Upper lobe of left lung (tissue), 6 donors: ENCODE measurements at regions not wholly inside any gene's neighbourhood (a gene's known extent, or its start where the extent isn't known, plus 50 kb on each side); places are given as distances from the start of the nearest gene placed in this dataset.

Experiments
- ATAC-seq, 2 donors: fragments of 200-7000 bp; cut with Tn5 transposase; one replicate each; pipeline ENCODE4 v1.9.1; 2022; ENCODE audit warnings: mild to moderate bottlenecking in 2 of 2, moderate library complexity in 2 of 2; ENCODE audit not compliant: low FRiP score in 2 of 2
- DNase-seq, 2 donors: peaks; one replicate each; pipeline ENCODE4 v3.0.0-alpha.2; 2019 to 2020
- H3K27ac ChIP-seq, 4 donors: fragments of 200-600 bp; sonication (generic); one replicate each; pipeline ENCODE4 v1.5.1; 2016 to 2019
- H3K27me3 ChIP-seq, 4 donors: fragments of 200-600 bp; sonication (generic); one replicate each; pipeline ENCODE4 v1.5.1; 2017 to 2019
- H3K36me3 ChIP-seq, 4 donors: fragments of 200-600 bp; sonication (generic); one replicate each; pipeline ENCODE4 v1.5.1; 2016 to 2019
- H3K4me1 ChIP-seq, 4 donors: fragments of 200-600 bp; sonication (generic); one replicate each; pipeline ENCODE4 v1.5.1; 2018 to 2019
- H3K4me3 ChIP-seq, 4 donors: fragments of 200-600 bp; sonication (generic); one replicate each; pipeline ENCODE4 v1.5.1; 2017 to 2019; ENCODE audit warnings: mild to moderate bottlenecking in 2 of 4, moderate library complexity in 1 of 4
- H3K9me3 ChIP-seq, 4 donors: fragments of 200-600 bp; sonication (generic); one replicate each; pipeline ENCODE4 v1.5.1; 2018 to 2019
- CTCF ChIP-seq, 6 experiments: fragments of 450-650 bp in 4 of 6; fragments of 200-600 bp in 2 of 6; sonication (generic) in 2 of 6; IDR thresholded peaks; one replicate each; pipeline ENCODE4 v1.5.1; 2016 to 2019; ENCODE audit warnings: antibody characterized with exemption in 6 of 6
- EP300 ChIP-seq, 4 donors: sonication (generic); formaldehyde crosslinking; IDR thresholded peaks; one replicate each; pipeline ENCODE4 v1.5.1; 2017; ENCODE audit warnings: antibody characterized with exemption in 4 of 4, control low read depth in 2 of 4
- POLR2A ChIP-seq, 4 donors: fragments of 450-650 bp; IDR thresholded peaks; one replicate each; pipeline ENCODE4 v1.5.1; 2016 to 2017; ENCODE audit warnings: antibody characterized with exemption in 4 of 4, mild to moderate bottlenecking in 2 of 4
- POLR2AphosphoS5 ChIP-seq, 2 donors: sonication (generic); formaldehyde crosslinking; IDR thresholded peaks; one replicate each; pipeline ENCODE4 v1.5.1; 2017; ENCODE audit warnings: antibody characterized with exemption in 2 of 2
- WGBS, 2 donors: methylation state at CpG; one replicate each; pipeline ENCODE4 v1.1.5; 2017 to 2018; 5-methylcytosine and 5-hydroxymethylcytosine counted together
- donor health status: DM: no; HTN: no; CAD: no; lungs with moderate emphysema.
- donor health status: DM: no; HTN: yes; CAD: no; lungs with severe emphysema.

GRCh38 chr12:66836623-66837310 is 157.9 kb upstream of the GRIP1 start:
- DNase-seq (no peak), ATAC-seq (no peak)
- WGBS, 2 donors = 0 to 97% methylated on average over 1 of the region's 1 CpG
- Histone ChIP-seq H3K27me3 (no peaks in the 10 kb centered on the region), H3K4me3 (no peak overlapping the region), H3K9me3 (no peaks in the 10 kb centered on the region), H3K36me3 (no peaks in the 10 kb centered on the region), H3K27ac (no peak overlapping the region), H3K4me1 (no peaks in the 10 kb centered on the region)
- TF ChIP-seq POLR2AphosphoS5 (IDR thresholded peaks at IDR 0.05) (no peak), CTCF (IDR thresholded peaks at IDR 0.05) (no peak), EP300 (IDR thresholded peaks at IDR 0.05) (no peak), POLR2A (IDR thresholded peaks at IDR 0.05) (no peak)

GRCh38 chr12:66837311-66837627 is 158.4 kb upstream of the GRIP1 start:
- no peaks in the 10 kb centered on the region for H3K36me3 ChIP-seq
- no peaks in the 10 kb centered on the region for H3K27me3 ChIP-seq
- no peak overlapping the region for H3K4me3 ChIP-seq
- H3K4me1 ChIP-seq = no peaks in the 10 kb centered on the region
- 75 to 93% methylated on average over 1 of the region's 1 CpG for WGBS, 2 donors
- H3K9me3 ChIP-seq = no peaks in the 10 kb centered on the region
- TF ChIP-seq POLR2AphosphoS5 (IDR thresholded peaks at IDR 0.05) = no peak
- no peak for TF ChIP-seq CTCF (IDR thresholded peaks at IDR 0.05)
- no peak for TF ChIP-seq EP300 (IDR thresholded peaks at IDR 0.05)
- TF ChIP-seq POLR2A (IDR thresholded peaks at IDR 0.05) = no peak
- DNase-seq (no peak), ATAC-seq (no peak)
- no peak overlapping the region for H3K27ac ChIP-seq

GRCh38 chr12:66838366-66838765 is 159.5 kb upstream of the GRIP1 start:
- no peaks in the 10 kb centered on the region for H3K4me1 ChIP-seq
- H3K36me3 ChIP-seq = no peaks in the 10 kb centered on the region
- no peaks in the 10 kb centered on the region for H3K9me3 ChIP-seq
- TF ChIP-seq POLR2AphosphoS5 (IDR thresholded peaks at IDR 0.05) (no peak), CTCF (IDR thresholded peaks at IDR 0.05) (no peak), EP300 (IDR thresholded peaks at IDR 0.05) (no peak), POLR2A (IDR thresholded peaks at IDR 0.05) (no peak)
- DNase-seq (no peak), ATAC-seq (no peak)
- H3K27ac ChIP-seq = no peak overlapping the region
- no peak overlapping the region for H3K4me3 ChIP-seq
- no peaks in the 10 kb centered on the region for H3K27me3 ChIP-seq
- WGBS, 2 donors = 79 to 89% methylated on average over 4 of the region's 4 CpGs

- WGBS, 2 donors = 85 to 96% methylated on average over 2 of the region's 2 CpGs
- DNase-seq (no peak), ATAC-seq (no peak)
- Histone ChIP-seq H3K27me3 (no peaks in the 10 kb centered on the region), H3K4me3 (no peak overlapping the region), H3K27ac (no peak overlapping the region), H3K9me3 (no peaks in the 10 kb centered on the region), H3K4me1 (no peaks in the 10 kb centered on the region), H3K36me3 (no peaks in the 10 kb centered on the region)
- TF ChIP-seq EP300 (IDR thresholded peaks at IDR 0.05) (no peak), POLR2A (IDR thresholded peaks at IDR 0.05) (no peak), CTCF (IDR thresholded peaks at IDR 0.05) (no peak), POLR2AphosphoS5 (IDR thresholded peaks at IDR 0.05) (no peak)
These were observed 170.1 kb upstream of the GRIP1 start for GRCh38 chr12:66848967-66849366.

GRCh38 chr12:66851134-66851533 is 172.3 kb upstream of the GRIP1 start:
- no peaks in the 10 kb centered on the region for H3K27me3 ChIP-seq
- DNase-seq (no peak), ATAC-seq (no peak)
- H3K4me1 ChIP-seq = no peaks in the 10 kb centered on the region
- TF ChIP-seq EP300 (IDR thresholded peaks at IDR 0.05) (no peak), POLR2AphosphoS5 (IDR thresholded peaks at IDR 0.05) (no peak), POLR2A (IDR thresholded peaks at IDR 0.05) (no peak), CTCF (IDR thresholded peaks at IDR 0.05) (no peak)
- no peak overlapping the region for H3K4me3 ChIP-seq
- H3K27ac ChIP-seq = no peak overlapping the region
- H3K9me3 ChIP-seq = no peaks in the 10 kb centered on the region
- WGBS, 2 donors = 44 to 59% methylated on average over 5 of the region's 5 CpGs
- H3K36me3 ChIP-seq = no peaks in the 10 kb centered on the region
